GM12801 (cell line): ENCODE measurements at regions not wholly inside any gene's neighbourhood (a gene's known extent, or its start where the extent isn't known, plus 50 kb on each side); places are given as distances from the start of the nearest gene placed in this dataset.

Source experiments
- CTCF ChIP-seq: IDR thresholded peaks from one replicate; pipeline ENCODE4 v1.5.1; 2011; ENCODE audit warnings: control low read depth; ENCODE audit not compliant: insufficient read length; ENCODE audit errors: extremely low read depth

GRCh38 chr18:45228796-45229388 is 386.4 kb upstream of the SLC14A2 start:
- no peak for TF ChIP-seq CTCF

DNA sequence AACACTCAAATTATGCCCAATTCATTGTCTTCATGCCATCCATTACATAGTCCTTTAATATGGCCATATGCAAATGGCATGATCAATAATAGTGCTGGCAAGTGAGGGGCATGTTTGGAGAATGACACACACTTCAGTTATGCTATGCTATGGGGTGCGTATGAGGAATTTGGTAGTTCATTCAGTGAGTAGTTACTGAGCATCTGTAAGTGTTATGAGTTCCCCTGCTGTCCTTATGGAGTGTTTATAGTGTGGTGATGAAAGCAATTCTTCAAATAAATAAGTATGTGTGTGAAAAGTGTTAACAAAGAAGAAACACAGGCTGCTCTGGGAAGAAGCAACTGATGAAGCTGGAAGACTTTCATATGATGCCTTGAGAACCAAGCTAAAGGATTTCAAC is 383.7 kb upstream of the SLC14A2 start:
- TF ChIP-seq CTCF, result no peak

DNA sequence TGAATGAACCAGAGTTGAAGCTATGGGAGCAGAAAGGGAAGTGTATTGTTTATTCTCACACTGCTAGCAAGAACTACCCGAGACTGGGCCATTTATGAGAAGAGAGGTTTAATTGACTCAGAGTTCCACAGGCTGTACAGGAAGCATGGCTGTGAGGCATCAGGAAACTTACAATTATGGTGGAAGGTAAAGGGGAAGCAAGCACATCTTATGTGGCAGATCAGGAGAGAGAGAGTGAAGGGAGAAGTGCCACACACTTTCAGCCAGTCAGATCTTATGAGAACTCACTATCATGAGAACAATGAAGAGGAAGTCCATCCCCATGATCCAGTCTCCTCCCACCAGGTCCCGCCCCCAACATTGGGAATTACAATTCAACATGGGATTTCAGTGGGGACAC is 383.2 kb upstream of the SLC14A2 start:
- no peak for TF ChIP-seq CTCF

GRCh38 chr18:45236676-45237075 is 378.6 kb upstream of the SLC14A2 start:
- no peak for TF ChIP-seq CTCF

DNA sequence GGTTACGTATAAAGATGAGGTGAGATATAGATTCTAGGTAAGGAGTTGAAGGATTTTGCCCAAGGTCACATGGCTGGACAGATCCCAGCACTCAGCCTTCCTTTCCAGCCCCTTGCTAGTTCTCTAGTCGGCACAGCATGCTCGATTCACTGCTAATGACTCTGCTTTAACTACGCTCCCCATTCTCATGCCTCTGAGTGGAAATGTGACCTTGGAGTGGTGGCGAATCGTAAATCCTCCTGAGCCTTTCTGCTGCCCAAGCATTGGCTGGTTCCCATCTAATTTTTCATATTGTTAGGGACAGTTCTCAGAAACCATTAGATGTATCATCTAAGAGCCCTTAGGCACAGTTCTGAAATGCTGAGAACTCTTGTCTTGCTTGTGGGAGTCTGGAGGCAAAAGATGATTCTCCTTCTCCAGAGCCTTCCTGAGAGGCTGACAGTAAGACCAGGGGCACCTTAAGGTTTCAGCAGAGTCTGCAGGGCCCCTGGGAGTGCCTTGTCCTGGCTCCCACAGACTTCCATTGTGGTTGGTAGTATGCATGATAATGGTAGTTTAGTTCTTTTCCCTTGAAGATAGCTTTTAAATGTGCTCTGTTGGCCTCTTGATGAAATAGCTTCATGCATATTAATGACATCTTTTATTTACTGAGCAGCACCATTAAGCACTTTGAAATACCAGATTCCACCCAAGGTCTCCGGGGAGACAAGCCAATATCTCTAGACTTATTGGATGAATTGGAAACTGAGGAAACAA is 377.8 kb upstream of the SLC14A2 start:
- no peak for TF ChIP-seq CTCF

- no peak for TF ChIP-seq CTCF
These were observed 374.0 kb upstream of the SLC14A2 start for GRCh38 chr18:45241271-45241670.

DNA sequence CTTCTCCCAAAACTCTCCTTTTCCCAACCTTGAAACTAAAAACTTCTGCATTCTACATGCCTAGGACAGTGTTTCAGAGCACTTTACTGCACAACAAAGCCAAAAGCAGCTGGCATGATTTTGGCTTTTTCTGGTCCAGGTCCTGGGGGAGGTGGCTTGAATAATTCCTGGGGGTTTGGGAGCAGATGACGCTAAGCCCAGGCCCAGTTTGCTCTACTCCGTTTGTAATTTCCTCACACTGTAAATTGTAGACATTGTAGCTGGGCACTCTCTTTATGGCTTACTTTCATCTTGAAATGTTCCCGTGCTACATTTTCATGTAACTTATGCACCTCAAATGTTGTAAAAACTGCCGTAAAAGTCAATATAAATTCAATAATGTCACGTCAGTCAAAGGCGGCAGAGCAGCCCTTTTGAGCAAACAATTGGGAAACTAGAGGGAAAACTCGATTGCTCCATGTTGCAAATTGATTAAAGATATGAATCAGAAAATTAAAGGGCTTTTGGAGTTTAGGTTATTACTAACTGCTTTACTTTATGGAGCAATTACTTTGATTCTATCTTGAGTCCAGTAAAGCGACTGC is 373.2 kb upstream of the SLC14A2 start:
- TF ChIP-seq CTCF, result no peak
